ENCODE measurements at regions not wholly inside any gene's neighbourhood (a gene's known extent, or its start where the extent isn't known, plus 50 kb on each side); places are given as distances from the start of the nearest gene placed in this dataset.
"Not testable (repeated sequence)": the region's sequence is repeated elsewhere in the genome, so short reads cannot be mapped to it uniquely, and the experiment has no call there.

GRCh38 chr6:91976797-91977196 is 1389.9 kb upstream of the MAP3K7 start:
- ATAC-seq (no peak), DNase-seq (ENCODE audit: low spot score) (no peak)
- intact Hi-C loops (cut with DNase I) = no loop called here

- no peak for ATAC-seq
- intact Hi-C loops (cut with DNase I) = no loop called here
- no peak for DNase-seq (ENCODE audit: low spot score)
These were observed 1383.8 kb upstream of the MAP3K7 start for GRCh38 chr6:91970700-91971099.

- DNase-seq (ENCODE audit: low spot score) (no peak), ATAC-seq (no peak)
- intact Hi-C loops (cut with DNase I) = no loop called here
These were observed 1379.0 kb upstream of the MAP3K7 start for GRCh38 chr6:91965872-91966271.

DNA sequence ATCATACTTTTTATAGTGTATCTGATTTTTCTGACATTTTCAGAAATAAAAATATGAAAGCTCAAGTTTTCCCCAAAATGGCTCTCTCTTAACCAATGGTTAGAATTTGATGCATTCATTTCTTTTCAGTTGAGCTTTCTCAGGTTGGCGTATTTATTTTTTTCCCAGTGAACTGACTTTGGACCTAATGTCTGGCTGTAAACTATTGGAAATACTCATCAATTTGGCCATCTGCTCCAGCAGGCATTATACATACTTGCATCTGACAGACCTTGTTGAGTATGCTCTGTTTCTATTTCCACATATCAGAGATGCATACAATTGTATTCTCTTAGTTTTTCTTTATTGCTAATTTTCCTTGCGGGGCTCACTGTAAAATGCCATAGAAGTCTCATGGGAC is 1374.8 kb upstream of the MAP3K7 start:
- intact Hi-C loops (cut with DNase I) = no loop called here
- no peak for DNase-seq (ENCODE audit: low spot score)
- no peak for ATAC-seq

DNA sequence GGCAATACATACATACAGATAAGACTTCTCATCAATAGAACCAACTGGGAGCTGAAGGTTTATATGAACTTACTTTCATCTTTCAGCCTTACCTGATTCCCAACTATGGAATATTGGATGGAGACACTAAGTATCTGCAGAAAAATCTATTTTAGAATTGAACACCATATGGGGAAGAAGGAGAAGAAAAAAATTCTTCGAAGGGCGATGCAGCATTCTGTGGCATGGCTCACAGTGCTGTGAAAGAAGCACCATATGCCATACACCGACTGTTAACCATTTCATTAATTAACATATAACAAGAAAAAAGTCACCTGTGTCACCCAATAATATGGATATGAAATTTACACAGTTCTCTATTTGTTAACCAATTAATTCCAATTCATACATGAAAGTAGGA is 1374.4 kb upstream of the MAP3K7 start:
- ATAC-seq = no peak
- DNase-seq (ENCODE audit: low spot score) = no peak
- intact Hi-C loops (cut with DNase I) = no loop called here

GRCh38 chr6:91941838-91942237 is 1355.0 kb upstream of the MAP3K7 start:
- no peak for DNase-seq (ENCODE audit: low spot score)
- intact Hi-C loops (cut with DNase I) = no loop called here
- no peak for ATAC-seq

GRCh38 chr6:91940801-91941200 is 1353.9 kb upstream of the MAP3K7 start:
- DNase-seq (ENCODE audit: low spot score) (no peak), ATAC-seq (no peak)
- intact Hi-C loops (cut with DNase I) = no loop called here

DNA sequence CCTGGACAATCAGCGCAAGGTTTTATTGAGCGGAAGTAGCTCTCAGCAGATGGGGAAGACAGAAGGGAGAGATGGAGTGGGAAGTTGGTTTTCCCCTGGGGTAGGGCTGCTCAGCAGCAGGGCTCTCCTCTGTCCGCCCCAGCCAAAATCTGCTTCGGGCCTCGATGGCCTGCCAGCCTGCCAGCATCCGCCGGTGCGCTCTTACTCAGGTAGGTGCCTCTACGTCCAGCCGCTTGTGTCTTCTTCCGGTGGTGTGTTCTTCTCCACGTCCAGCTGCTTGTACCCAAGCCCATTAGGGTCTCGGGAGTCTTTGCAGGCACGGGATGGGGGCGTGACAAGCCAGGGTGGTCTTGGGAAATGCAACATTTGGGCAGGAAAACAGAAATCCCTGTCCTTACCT is 1340.0 kb upstream of the MAP3K7 start:
- intact Hi-C loops (cut with DNase I) = no loop called here
- DNase-seq (ENCODE audit: low spot score) (no peak), ATAC-seq (no peak)

DNA sequence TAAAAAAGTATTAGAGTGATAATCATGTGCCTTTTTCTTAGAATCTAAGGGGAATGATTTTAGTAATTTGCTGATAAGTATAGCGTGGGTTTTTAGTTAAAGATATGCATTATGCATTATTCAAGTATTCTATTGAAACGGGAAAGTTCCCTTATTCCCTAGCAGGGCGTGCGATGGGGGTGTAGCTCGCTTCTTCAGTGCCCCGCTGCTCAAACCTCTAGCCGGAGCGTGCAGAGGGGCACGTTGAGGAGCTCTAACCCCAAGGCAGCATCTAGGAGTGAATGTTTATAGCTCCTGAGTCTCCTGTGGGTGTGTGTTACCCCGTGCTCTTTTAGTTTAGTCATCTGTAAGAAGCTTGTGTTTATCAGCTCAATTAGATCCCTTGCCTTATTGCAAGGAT is 1339.5 kb upstream of the MAP3K7 start:
- ATAC-seq (no peak), DNase-seq (ENCODE audit: low spot score) (no peak)
- intact Hi-C loops (cut with DNase I) = no loop called here

GRCh38 chr6:91911945-91912344 is 1325.1 kb upstream of the MAP3K7 start:
- no peak for ATAC-seq

GRCh38 chr6:91904586-91905164 is 1317.8 kb upstream of the MAP3K7 start:
- intact Hi-C loops (cut with DNase I) = no loop called here
- DNase-seq (ENCODE audit: low spot score) (no peak), ATAC-seq (no peak)

More at GRCh38 chr6:91911945-91912344, 1325.1 kb upstream of the MAP3K7 start:
- intact Hi-C loops (cut with DNase I) = no loop called here
- DNase-seq (ENCODE audit: low spot score) = no peak

DNA sequence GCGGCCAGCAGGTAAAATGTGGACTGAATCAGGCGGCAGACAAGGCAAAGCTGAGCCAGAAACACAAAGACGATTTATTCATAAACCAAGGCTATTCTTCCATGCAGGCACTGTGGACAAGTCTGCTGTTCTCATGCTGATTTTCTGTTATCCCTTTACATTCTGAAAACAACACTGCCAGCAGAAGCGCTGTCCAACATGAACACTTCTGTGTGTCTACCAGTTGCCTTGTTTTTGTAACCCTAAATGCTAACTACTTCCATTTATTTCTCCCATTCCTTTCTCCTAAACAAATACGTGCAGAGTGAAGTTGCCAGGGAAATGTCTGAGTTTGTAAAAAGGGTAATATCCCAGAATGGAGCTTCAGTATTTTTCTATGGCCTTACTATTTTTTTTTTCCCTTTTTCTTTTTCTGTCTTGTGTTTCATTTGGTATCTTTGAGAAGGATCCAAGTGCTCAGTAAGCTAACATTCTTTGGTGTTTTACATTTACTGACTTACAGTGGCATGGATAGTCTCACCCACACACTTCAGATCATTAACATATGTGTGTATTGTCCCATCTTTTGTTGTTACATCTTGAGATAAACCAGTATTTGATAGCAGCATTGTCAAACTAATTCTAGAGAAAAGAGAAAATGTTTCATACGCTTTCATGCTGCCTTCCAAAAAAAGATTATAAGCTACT is 1308.9 kb upstream of the MAP3K7 start:
- ATAC-seq (no peak), DNase-seq (ENCODE audit: low spot score) (no peak)
- intact Hi-C loops (cut with DNase I) = no loop called here

- DNase-seq (ENCODE audit: low spot score) = no peak
- intact Hi-C loops (cut with DNase I) = no loop called here
These were observed 1299.4 kb upstream of the MAP3K7 start for GRCh38 chr6:91886183-91886795.

DNA sequence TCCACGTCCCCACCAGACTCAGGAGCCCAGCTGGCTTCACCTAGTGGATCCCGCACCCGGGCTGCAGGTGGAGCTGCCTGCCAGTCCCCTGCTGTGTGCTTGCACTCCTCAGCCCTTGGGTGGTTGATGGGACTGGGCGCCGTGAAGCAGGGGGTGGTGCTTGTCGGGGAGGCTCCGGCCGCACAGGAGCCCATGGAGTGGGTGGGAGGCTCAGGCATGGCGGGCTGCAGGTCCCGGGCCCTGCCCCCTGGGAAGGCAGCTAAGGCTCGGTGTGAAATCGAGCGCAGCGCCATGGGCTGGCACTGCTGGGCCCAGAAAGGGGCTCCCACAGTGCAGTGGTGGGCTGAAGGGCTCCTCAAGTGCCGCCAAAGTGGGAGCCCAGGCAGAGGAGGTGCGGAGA is 1294.9 kb upstream of the MAP3K7 start:
- intact Hi-C loops (cut with DNase I); ATAC-seq; DNase-seq (ENCODE audit: low spot score): not testable (repeated sequence)

More at GRCh38 chr6:91886183-91886795, 1299.4 kb upstream of the MAP3K7 start:
- no peak for ATAC-seq

DNA sequence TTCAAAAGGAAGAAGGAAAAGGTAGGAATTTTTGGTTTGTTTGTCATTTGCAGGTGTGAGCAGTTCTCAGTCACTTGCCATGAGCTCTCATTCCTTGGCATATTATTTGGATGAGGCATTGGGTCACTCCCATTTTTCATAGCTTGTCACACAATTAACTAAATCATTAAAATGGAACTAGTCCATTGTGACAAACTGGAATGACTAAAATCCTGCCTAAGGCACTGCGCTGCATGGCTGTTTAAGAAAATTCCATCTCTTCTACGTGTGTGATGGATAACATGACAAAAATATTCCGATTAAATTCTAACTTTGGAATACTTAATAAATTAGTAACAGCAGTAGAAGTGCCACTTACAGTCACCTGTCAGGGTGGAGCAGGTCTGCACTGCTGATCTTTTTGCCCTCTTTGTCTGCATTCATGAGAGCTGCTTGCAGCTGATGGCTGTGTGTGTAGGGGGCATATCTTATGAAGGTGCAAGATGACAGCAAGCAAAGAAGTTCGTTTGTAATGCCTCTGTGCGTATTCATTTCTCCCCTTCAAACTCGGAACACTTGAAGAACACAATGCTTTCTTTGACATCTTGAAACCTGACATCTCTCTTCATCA is 1292.6 kb upstream of the MAP3K7 start:
- ATAC-seq = no peak
- no peak for DNase-seq (ENCODE audit: low spot score)
- intact Hi-C loops (cut with DNase I) = no loop called here

DNA sequence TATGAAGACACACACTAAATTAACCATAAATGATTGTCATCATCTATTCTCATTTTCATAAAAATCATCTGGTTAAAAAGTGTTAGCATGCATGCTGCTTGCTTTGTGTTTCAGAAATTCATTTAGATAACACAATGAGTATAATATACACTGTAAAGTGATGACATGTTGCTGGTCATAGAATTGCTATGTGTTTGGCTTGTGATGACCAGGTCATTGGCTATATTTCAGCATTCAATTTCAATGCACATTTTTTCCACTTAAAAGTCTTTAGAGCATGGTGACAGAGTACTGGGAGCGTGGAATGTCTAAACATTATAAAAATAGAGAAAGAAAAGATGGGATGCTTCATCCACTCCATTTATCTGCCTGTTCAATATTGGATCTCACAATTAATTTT is 1291.1 kb upstream of the MAP3K7 start:
- no peak for ATAC-seq
- intact Hi-C loops (cut with DNase I) = no loop called here

DNA sequence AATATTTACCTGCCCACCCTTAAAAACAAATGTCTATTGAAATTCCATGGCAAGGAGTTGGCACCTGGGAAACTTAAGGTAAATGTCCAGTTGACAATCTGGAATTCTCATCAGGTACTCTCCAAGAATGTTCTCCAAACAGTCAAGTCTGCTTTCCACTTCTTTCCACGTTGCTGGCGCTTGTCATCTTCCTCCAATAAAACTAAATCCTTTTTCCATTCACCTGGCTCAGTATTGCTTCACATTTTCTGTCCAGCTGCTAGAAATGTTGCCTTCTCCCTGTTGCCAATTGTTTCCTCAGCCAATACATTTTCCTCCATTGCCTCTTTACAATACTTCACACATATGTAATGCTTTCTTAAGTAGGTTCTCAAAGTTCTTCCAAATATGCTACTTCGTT is 1288.1 kb upstream of the MAP3K7 start:
- DNase-seq (ENCODE audit: low spot score) = no peak
- ATAC-seq = no peak
- intact Hi-C loops (cut with DNase I) = no loop called here

More for the DNA sequence above, 1291.1 kb upstream of the MAP3K7 start:
- DNase-seq (ENCODE audit: low spot score) = no peak

GRCh38 chr6:91868539-91869202 is 1281.8 kb upstream of the MAP3K7 start:
- intact Hi-C loops (cut with DNase I) = no loop called here
- DNase-seq (ENCODE audit: low spot score) = no peak
- ATAC-seq = no peak

DNA sequence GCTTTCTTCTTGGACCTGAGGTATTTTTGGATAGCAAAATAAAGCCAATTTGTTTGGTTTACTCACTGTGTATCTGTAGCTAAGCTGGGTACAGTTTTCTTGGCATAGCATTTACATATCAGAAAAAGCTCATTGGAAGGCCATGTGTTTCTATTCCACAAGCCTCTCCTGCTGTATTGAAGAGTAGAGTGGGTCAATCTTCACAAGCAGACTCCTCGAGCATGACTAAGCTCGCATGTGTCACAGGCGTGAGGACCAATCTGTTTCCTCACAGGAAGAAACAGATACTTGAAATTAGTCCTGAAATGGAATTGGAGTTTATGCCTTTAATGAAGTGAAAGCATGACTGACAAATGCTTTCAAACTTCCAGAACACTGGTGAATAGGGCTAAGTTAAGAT is 1279.0 kb upstream of the MAP3K7 start:
- ATAC-seq (no peak), DNase-seq (ENCODE audit: low spot score) (no peak)
- intact Hi-C loops (cut with DNase I) = no loop called here

DNA sequence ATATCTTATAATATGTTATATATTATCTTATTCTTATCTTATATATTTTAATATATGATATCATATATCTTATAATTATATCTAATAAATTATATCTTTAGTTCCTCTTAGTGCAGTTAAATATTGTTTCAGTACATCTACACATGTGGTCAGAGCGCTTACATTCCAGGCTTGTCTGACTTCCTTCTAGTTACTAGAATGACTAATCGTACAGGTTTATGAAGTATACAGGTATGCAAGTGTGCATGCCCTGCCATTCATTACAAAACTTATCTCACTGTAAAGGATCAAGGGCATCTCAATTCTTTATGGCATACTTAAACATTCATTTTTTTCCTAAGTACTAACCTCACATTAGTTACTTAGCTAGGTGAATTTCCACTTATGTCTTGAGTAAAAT is 1278.0 kb upstream of the MAP3K7 start:
- ATAC-seq (no peak), DNase-seq (ENCODE audit: low spot score) (no peak)
- intact Hi-C loops (cut with DNase I) = no loop called here

Data from sciatic nerve (tissue), 2 donors.